ENCODE measurements at regions not wholly inside any gene's neighbourhood (a gene's known extent, or its start where the extent isn't known, plus 50 kb on each side); places are given as distances from the start of the nearest gene placed in this dataset.
A peak's percentile ranks its signal among the peaks of the same experiment; 100 is the strongest.

GRCh38 chr6:11926594-11927407, 85.3 kb upstream of the HIVEP1 start:
- intact Hi-C loops (cut with DNase I): no loop called here
- DNase-seq: no peak

DNA sequence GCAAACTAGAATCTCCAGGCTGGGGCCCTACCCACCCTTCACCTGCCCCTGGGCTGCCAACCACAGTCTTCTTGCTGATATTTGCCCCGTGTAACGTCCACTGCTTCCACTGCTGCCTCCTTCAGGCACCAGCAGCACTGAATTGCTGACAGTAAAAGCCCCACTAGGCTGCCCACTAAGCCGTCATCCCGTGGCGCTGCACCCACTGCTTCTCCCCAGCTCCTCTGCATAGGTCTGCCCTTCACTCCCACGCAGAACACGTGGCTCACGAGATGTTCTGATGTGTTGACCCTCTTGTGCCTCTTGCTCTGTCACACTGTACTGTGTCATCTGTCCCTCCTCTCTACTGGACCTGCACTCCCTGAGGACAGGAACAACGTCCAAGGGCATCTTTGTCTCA, 86.3 kb upstream of the HIVEP1 start:
- intact Hi-C loops (cut with DNase I): no loop called here
- DNase-seq: no peak

- intact Hi-C loops (cut with DNase I): no loop called here
- DNase-seq: no peak
Measured at GRCh38 chr6:11923621-11924020, 88.5 kb upstream of the HIVEP1 start.

- intact Hi-C loops (cut with DNase I): no loop called here
- DNase-seq: no peak
Measured at GRCh38 chr6:11922901-11923300, 89.2 kb upstream of the HIVEP1 start.

DNA sequence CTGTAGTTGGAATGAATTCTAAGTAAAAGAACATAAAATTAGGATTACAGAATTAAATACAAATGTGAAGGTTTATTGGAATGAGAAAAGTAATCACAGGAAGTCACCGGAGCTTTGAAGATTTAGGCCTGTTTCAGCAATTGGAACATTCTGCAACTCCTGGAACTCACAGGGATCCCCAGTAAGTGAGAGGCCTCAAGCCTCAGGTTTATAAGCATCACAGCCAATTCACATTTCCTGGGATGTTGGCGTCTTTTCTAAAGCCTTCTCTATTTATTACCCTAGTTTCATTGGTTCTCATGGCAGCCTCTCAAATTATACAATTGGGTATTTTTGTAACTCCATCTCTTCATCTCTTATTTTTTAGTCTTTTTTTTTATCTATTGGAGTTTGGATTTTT, 90.4 kb upstream of the HIVEP1 start:
- no peak for DNase-seq

GRCh38 chr6:11921017-11921438, 91.1 kb upstream of the HIVEP1 start:
- intact Hi-C loops (cut with DNase I): no loop called here
- peak in 1 of 10 donors; percentile 79 for DNase-seq

More for the DNA sequence above, 90.4 kb upstream of the HIVEP1 start:
- intact Hi-C loops (cut with DNase I): no loop called here

GRCh38 chr6:11920566-11920965, 91.5 kb upstream of the HIVEP1 start:
- intact Hi-C loops (cut with DNase I): no loop called here
- DNase-seq: no peak

DNA sequence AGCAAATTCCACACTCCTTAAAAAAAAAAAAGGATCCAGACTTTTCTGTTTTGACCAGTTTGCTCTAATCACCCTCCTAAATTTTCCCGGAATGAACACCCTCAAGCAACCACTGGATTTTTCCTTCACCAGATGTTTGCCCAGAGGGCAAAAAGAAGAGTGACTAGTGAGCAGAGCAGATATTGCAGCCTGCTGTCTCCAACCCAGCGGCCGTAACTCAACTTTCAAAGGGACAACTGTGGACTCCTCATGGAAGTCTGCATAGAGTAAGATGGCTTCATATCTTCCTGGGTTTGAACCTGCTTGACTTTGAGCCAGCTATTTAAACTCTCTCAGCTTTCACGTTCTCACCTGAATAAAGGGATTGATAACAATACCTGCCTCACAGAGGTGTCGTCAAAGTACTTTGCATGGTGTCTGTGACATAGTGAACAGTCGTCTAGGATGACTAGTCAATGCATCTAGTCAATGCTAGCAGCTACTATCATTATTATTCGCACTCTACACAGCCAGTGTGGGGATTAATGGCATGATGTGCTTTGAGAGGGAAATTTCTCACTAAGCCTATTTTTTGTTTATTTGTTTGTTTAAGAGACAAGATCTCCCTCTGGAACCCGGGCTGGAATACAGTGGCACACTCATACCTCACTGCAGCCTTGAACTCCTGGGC, 92.2 kb upstream of the HIVEP1 start:
- intact Hi-C loops (cut with DNase I): no loop called here
- DNase-seq: no peak

- intact Hi-C loops (cut with DNase I): no loop called here
- DNase-seq: no peak
Measured at GRCh38 chr6:11918739-11919605, 93.1 kb upstream of the HIVEP1 start.

GRCh38 chr6:11917951-11918738, 94.0 kb upstream of the HIVEP1 start:
- intact Hi-C loops (cut with DNase I): no loop called here
- DNase-seq: no peak

- intact Hi-C loops (cut with DNase I): no loop called here
- DNase-seq: no peak
Measured at GRCh38 chr6:11912420-11912819, 99.7 kb upstream of the HIVEP1 start.

GRCh38 chr6:11911538-11911937, 100.6 kb upstream of the HIVEP1 start:
- intact Hi-C loops (cut with DNase I): no loop called here
- DNase-seq: no peak

DNA sequence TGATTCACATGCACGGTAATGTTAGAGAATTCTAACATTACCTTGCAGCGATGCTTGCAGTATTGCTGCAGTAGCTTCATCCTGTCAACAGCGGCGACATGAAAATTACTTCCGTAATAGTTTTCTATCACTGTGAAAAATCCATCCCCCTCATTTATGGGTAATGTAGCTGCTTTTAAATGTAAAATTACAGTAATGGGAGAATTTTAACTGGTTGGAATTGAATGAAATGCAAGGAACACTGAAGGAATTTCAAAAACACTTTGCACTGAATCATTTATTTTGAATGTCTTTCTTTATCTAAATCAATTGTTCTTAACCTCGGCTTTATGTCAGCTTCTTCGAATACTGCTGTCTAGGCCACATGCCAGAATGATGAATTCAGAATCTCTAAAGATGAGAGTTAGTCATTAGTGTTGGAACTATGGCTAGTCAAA, 102.4 kb upstream of the HIVEP1 start:
- DNase-seq: no peak
- intact Hi-C loops (cut with DNase I): no loop called here

DNA sequence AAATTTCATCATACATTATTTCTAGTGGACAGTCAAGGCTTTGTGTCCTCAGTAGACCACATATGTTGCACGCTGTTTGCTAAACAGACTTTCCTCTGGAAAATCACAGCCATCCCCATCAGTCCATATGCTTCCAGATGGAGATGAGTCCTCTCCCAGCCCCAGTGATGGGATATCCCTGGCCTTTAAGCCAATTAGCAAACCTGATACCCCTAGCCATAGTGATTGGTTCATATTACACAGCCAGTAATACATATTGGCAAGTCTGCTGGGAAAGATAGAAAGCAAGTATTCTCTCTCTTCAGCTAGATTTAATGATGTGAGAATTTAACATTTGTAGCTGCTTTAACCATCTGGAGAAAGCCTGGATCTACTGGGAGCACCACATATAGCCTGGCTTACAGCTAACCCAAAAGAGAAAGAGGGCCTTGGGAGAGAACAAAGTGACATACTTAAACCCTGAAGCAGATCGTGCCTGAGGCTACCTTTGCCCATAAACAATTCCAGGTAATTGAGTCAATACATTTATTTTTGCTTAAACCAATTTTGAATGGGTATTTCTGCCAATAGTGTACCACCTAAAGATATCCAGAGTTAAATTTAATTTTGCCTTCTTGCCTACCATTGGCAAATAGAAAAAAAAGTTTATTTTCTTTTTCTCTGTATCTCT, 103.5 kb upstream of the HIVEP1 start:
- intact Hi-C loops (cut with DNase I): no loop called here
- DNase-seq: no peak

DNA sequence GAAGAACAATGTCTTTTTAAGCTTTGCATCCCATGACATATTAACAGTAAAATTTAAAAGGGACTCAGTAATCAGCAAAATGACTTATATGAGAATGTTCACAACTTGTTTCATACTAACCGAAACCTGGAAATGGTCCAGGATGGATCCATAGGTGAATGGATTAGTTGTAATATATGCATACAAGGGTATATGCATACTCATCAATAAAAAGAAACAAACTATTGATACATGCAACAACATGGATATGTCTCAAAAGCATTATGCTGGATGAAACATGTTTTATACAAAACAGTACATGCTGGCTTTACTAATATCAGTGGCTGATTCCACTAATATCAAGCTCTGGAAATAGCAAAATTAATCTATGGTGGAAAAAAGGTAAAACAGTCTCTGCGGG, 108.5 kb upstream of the HIVEP1 start:
- intact Hi-C loops (cut with DNase I): no loop called here
- no peak for DNase-seq

GRCh38 chr6:11902527-11902926, 109.6 kb upstream of the HIVEP1 start:
- no peak for DNase-seq
- intact Hi-C loops (cut with DNase I): no loop called here

GRCh38 chr6:11900662-11901598, 111.2 kb upstream of the HIVEP1 start:
- no peak for DNase-seq

DNA sequence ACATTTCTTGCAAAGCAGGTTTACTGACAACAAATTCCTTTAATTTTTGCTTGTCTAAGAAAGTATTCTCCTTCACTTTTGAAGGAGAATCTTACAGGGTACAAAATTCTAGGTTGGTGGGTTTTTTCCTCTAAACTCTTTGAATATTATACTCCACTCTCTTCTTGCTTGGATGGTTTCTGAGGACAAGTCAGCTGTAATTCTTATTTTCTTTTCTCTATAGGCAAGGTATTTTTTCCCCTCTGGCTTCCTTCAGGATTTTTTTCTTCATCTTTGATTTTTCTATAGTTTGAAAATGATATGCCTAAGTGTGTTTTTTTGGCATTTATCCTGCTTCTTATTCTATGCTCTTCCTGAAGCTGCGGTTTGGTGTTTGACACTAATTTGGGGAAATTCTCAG, 112.5 kb upstream of the HIVEP1 start:
- no peak for DNase-seq
- intact Hi-C loops (cut with DNase I): no loop called here

More at GRCh38 chr6:11900662-11901598, 111.2 kb upstream of the HIVEP1 start:
- intact Hi-C loops (cut with DNase I): no loop called here

- no peak for DNase-seq
- intact Hi-C loops (cut with DNase I): no loop called here
Measured at GRCh38 chr6:11894212-11894611, 115.6 kb upstream of the ADTRP start.

Data from posterior cingulate gyrus (tissue), 11 donors.